ENCODE measurements at regions not wholly inside any gene's neighbourhood (a gene's known extent, or its start where the extent isn't known, plus 50 kb on each side); places are given as distances from the start of the nearest gene placed in this dataset.

GRCh38 chrX:34875204-34875603, 67.4 kb upstream of the FAM47B start:
- no peak for DNase-seq

GRCh38 chrX:34877436-34877835, 65.2 kb upstream of the FAM47B start:
- DNase-seq = no peak

GRCh38 chrX:34879346-34879745, 63.2 kb upstream of the FAM47B start:
- no peak for DNase-seq

GRCh38 chrX:34879886-34880285, 62.7 kb upstream of the FAM47B start:
- DNase-seq = no peak

GRCh38 chrX:34880656-34881055, 61.9 kb upstream of the FAM47B start:
- no peak for DNase-seq

- no peak for DNase-seq
These were observed 60.9 kb upstream of the FAM47B start for GRCh38 chrX:34881671-34882070.

GRCh38 chrX:34884817-34885216, 57.8 kb upstream of the FAM47B start:
- no peak for DNase-seq

- no peak for DNase-seq
These were observed 56.6 kb upstream of the FAM47B start for GRCh38 chrX:34886011-34886410.

GRCh38 chrX:34891391-34891790, 51.2 kb upstream of the FAM47B start:
- no peak for DNase-seq
